HK-2 (cell line): ENCODE measurements at regions not wholly inside any gene's neighbourhood (a gene's known extent, or its start where the extent isn't known, plus 50 kb on each side); places are given as distances from the start of the nearest gene placed in this dataset.

Experiments
- DNase-seq: peaks from one replicate; pipeline ENCODE4 v3.0.0-alpha.2; 2018; ENCODE audit not compliant: unreplicated experiment

- no peak for DNase-seq
These were observed 52.7 kb upstream of the ALK start for GRCh38 chr2:29974086-29974485.

DNA sequence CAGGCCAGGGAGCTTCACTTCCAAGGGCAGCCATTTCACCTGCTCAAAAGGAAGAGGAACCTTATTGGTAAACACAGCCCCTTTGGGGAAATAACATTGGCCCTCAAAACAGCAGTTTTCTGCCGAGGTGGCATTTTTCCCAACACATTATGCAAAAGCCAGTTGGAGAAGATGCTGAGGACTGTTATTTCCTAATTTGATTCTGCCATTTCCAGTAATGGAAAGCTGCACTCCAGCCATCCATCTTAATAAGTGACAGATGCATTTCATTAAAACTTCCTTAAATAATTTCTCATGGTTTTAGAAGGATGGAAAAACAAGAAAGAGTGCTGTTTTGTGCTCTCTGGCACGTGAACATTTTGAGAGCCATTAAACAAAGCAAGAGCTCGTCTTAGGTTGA, 55.9 kb upstream of the ALK start:
- DNase-seq, result no peak

DNA sequence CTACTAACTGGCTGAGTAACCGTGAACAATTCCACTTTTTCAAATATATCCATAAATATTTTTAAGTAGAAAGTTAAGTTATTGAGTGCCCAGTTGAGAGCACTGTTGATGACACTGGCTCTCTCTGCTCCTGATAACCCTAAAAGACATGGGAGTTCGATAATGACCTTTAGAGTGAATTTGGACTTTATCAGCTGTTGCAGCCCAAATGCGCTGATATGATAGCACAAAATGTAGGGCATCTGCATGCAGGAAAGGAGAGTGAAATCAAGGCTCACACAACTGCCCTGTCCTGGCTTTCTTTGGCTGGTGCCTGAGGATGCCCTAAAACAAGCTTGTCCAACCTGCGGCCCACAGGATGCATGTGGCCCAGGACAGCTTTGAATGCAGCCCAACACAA, 60.0 kb upstream of the ALK start:
- no peak for DNase-seq

DNA sequence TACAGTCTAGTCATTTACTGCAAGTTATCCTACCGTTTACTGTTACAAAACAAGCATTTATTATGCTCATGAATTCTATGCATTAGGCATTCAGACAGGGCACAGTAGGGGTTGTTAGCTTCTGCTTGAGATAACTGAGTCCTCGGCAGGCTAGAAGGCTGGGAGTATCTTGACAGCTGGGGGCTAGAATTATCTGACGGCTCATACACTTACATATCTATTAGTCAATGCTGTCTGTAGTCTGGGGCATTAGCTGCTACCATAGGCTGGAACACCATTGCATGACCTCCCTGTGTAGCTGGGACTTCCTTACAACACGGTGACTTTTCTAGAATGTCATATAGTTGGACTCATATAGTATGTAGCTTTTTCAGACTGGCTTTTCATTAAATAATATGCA, 61.9 kb upstream of the ALK start:
- DNase-seq, result no peak

GRCh38 chr2:29987146-29987545, 65.8 kb upstream of the ALK start:
- no peak for DNase-seq

DNA sequence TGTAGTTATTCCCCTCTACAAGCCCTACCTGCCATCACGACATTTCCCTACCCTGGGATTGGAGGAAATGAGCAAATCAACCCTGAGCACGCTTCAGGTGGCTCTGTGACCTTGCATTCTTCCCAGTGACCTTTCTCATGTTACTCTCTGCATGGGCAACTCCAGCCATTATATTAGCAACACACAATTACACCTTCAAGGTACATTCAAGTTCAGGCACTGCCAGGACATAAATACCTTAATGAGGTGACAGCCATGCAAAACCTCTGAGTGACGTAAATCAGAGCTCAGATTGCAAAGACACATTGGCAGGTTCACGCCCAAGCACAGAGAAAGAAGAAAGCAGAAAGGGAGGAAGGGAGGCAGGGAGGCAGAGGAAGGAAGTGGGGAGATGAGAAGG, 68.7 kb upstream of the ALK start:
- DNase-seq, result no peak

GRCh38 chr2:29991086-29991485, 69.7 kb upstream of the ALK start:
- no peak for DNase-seq

DNA sequence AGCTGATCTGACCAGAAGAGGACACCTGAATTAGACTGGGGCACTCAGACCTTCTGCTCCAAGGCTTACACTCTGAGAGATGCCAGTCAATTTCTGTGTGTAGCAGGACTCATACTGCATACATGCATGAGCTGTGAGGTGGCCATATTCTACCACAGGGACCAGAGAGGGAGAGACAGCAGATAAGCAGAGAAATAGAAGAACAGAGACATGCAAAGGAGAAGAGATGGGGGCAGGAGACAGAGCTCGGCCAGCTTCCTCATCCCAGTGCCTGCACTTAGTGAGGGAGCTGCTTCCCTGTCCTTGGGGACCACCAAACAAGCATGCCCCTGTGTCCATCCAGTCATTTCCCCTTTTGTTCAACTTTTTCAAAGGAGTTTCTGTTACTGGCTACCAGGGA, 73.9 kb upstream of the ALK start:
- no peak for DNase-seq

DNA sequence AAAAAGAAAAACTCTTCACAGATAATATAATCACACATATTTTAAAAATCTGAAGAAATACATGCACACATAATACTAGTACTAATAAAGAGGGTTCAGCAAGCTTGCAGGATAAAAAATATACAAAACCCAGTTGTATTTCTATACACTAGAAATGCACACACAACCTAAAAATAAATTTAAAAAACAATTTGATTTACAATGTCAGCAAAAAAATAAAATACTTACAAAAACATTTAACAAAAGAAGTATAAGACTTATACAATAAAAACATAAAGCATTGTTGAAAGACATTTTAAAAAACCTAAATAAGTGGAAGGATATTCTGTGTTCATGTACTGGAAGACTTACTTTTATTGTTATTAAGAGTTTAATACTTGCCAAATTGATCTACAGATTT, 81.7 kb upstream of the ALK start:
- DNase-seq, result no peak

DNA sequence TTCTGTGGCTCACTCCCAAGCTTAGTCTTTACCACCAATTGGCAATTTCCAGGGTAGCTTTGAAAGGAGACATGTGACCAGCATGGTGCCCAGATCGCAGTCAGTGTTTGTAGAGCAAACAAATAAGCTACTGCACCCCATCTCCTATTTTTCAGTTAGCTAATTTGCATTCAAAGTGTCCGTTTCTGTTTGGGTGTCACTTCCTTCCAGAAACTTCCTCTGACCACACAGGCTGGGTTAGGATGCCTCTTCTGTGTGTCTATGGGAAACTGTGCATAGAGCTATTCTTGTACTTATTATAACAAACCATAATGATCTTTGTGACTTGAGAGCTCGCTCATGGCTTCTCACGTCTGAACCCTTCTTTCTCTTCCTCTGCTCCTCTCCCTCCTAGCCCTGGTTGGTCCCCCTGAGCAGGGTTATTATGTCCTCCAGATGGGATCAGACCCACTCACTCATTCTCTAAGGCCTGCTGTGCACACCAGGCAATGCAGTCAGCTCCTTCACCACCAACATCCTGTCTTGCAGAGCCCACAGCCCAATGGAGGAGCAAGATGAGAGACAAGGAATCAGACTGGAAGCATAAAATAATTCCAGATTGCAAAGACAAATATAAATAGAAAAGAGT, 101.2 kb upstream of the ALK start:
- no peak for DNase-seq

DNA sequence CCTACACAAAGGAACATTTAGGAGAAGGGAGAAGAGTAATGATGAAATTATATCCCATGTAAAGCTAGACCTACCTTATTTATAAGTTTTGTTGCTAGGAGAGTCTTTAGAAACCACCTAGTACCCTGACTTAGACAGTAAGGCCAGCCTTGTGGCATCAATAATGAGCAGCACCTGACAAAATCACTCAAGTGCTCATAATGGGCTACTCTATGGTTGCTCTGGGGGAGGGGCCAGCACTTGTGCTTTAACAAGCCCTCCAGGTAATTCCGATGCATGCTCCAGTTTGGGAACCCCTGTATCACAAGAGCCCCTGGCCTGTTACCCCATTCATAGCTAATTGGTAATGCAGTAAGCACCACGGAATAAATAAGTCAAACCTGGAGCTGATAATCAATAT, 102.9 kb upstream of the ALK start:
- DNase-seq, result no peak

GRCh38 chr2:30026091-30027055, 105.0 kb upstream of the ALK start:
- peak; percentile 37 for DNase-seq

- DNase-seq, result no peak
These were observed 108.4 kb upstream of the ALK start for GRCh38 chr2:30029804-30030203.

DNA sequence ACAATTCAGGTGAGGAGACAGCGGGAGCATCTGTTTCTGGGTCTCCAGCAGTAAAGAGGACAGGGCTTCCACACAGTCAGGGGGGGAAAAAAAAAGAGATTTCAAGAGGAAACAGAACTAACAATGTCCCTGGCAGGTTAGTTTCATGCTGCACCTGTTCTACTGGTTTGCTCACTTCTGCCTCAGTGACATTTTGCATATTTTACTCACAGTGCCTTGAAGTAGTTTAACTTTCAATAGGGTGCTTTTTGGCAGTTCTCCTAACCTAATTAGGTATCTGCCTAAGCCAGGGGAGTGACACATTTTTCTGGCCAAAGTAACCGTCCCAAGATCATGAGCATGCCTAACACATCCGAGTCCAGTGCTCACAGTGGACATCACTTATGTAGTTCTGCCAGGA, 109.0 kb upstream of the ALK start:
- no peak for DNase-seq

GRCh38 chr2:30031184-30031583, 109.8 kb upstream of the ALK start:
- no peak for DNase-seq

DNA sequence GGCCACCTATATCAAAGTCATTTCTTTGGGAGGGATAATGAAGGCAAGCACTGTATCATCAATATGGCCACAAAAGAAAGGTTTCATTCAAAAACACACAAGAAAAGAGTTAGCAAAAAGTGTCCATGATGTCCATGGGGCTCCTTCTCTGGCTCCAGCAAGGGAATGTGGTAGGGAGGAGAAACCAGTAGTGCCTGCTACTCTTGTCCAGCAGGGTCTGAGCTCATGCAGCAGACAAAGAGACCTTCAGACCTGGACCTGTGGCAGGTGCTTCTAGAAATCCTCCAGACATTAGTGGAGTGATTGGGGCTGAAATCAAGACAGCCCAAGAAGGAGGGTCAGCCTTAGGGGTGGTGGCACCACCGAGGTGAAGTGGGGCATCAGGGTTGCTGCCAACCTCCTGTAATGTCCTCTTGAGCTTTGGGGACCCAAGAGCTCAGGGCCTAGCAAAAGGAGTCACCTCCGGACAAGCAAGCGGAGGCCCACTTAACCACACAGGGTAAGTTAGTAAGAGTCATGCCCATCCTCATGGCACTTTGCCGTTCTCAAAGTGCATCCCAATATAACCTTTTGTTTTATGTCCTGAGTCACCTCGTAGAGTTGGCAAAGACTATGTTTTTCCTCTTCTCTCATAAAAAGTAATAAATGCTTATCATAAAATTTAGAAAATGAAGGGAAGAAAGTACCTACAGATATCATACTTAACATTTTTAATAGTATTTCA, 112.6 kb upstream of the YPEL5 start:
- DNase-seq, result no peak

DNA sequence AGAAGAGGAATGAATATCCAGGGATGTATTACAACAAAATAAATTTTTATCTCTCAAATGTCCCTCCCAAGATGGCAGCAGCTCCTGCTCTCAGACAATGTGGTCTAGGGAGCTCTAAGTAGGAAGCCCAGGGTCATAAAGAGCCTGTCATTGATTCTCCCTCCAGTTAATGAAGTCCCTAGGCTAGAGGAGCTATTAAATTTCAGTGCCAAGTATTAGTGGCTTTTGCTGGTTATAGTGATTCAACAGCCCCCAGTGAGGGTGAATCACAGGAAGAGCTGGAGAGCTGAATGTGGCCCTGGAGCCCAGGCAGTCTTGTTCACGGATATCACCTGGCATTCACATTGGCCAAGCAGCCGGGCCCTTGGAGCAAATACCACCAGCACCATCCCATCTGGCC, 109.8 kb upstream of the YPEL5 start:
- DNase-seq, result no peak

DNA sequence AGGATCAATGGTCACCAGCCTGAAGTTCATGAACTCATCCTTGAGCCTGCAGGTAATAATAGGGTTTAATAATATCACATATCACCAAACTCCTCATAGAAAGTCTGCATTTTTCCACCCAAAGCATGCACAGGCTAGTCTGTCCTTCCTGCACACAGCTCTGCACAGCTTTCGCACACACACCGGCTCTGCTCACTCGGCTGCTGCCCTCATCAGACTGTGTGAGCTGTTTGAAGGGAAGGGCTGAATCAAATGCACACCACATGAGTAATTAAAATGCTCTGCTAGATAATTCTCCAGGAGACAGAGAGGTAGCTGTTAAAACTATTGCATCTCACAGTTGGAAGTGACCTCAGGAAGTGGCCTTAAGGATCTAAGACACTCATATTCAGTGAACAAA, 108.4 kb upstream of the YPEL5 start:
- DNase-seq, result no peak

GRCh38 chr2:30039101-30039500, 107.7 kb upstream of the YPEL5 start:
- DNase-seq, result no peak

DNA sequence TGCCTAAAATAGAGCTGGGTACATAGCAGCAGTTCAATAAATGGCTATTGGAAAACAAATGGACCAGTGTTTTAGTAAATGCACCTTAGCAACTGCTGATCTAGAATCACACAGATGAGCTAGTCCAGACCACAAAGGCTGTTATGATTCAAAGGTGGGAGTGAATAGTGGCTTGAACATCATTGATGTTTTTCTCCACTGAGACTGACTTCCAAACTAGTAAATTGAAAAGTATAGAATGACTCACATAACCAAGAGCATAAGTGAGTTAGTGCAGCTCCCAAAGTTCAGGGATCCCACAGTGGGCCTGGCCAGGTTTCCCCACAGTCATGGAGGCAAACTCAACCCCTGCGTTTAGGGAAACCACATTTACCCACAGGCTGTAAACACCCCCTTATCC, 106.7 kb upstream of the YPEL5 start:
- no peak for DNase-seq

DNA sequence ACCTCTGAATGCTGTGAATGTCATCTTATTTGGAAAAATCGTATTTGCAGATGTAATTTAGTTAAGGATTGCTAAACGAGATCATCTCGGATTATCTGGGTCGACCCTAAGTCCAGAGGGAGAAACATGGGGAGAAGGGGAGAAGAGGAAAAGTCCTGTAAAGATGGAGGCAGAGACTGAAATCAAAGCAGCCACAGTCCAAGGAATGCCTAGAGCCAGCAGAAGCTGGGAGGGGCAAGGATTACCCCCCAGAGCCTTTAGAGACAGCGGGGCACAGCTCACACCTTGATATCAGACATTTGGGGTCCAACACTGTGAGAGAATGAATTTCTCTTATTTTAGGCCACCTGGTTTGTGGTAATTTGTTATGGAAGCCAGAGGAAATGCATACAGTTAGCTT, 104.9 kb upstream of the YPEL5 start:
- no peak for DNase-seq

GRCh38 chr2:30046396-30046795, 100.4 kb upstream of the YPEL5 start:
- DNase-seq, result no peak

- no peak for DNase-seq
These were observed 99.8 kb upstream of the YPEL5 start for GRCh38 chr2:30046979-30047378.
